Stimulated activated CD8-positive, alpha-beta memory T cell treated with anti-CD3 and anti-CD28 coated beads, Interleukin-12 subunit alpha, Interleukin-12 subunit beta, amount 100 ng/mL, for 24 hours (primary cell): ENCODE measurements at regions not wholly inside any gene's neighbourhood (a gene's known extent, or its start where the extent isn't known, plus 50 kb on each side); places are given as distances from the start of the nearest gene placed in this dataset.

Source experiments
- DNase-seq: peaks from one replicate; pipeline ENCODE4 v3.0.0-alpha.2; 2020; ENCODE audit errors: extremely low read depth

DNA sequence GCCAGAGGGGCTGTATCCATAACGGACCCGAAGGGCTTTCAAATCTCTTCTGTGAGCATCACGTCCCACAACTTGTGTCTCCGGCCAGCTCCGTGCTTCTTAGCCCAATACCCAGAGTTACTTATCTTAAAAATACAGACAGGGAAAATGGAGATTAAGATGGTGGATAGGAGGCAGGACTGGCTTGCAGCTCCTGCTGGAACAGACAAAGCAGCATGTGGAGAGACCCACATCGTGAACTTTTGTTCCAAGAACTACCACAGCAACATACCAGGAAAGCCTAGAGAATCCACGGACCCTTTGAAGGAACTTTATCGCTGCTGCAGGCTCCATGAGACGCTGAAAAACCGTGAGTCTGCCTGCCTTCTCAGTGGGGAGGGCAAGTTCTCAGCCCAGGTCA is 113.7 kb downstream of the RNASET2 start:
- no peak for DNase-seq

DNA sequence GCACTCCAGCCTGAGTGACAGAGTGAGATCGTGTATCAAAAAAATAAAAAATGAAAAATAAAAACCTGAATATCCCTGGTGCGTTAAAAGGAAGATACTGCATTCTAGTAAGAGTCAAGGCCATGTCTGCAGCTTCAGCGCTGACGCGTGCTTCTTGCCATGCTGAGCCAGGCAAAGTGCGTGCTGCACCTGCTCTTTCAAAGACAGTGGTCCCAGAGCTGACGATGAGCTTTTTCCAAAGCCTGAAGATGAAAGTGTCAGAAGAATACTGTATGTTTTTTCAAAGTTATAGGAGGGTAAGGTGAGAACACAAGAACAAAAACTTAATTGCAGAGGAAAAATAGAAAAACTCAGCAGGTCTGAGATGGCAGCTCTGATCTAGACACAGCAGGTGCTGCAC is 115.1 kb downstream of the RNASET2 start:
- DNase-seq: no peak

GRCh38 chr6:166839569-166839968 is 116.8 kb downstream of the RNASET2 start:
- DNase-seq: no peak

DNA sequence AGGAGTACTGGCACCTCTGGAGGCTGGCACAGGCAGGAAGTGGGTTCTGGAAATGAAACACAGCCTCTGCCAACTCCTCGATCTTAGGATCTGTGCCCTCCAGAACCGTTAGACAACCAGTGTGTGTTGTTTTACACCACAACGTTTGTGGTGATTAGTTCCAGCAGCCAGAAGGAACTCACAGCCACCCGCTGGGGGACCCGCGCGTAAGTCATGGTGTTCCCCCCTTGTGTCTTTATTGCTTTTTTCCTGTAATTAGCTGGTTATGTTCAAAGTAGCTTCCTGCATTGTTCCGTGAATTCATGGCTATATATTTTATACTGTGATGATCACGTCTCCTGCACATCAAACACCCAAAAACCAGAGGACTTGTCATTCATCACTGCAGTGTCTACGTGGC is 117.4 kb downstream of the RNASET2 start:
- DNase-seq: no peak

GRCh38 chr6:166836785-166837718 is 119.3 kb downstream of the RNASET2 start:
- no peak for DNase-seq

GRCh38 chr6:166834049-166834448 is 122.3 kb downstream of the RNASET2 start:
- no peak for DNase-seq

GRCh38 chr6:166830891-166831363 is 125.4 kb downstream of the RNASET2 start:
- DNase-seq: no peak

- no peak for DNase-seq
Observed at GRCh38 chr6:166830185-166830890, 126.0 kb downstream of the RNASET2 start.

GRCh38 chr6:166826264-166826663 is 130.1 kb downstream of the RNASET2 start:
- no peak for DNase-seq

- no peak for DNase-seq
Observed at GRCh38 chr6:166825553-166826145, 130.7 kb downstream of the RNASET2 start.

- DNase-seq: no peak
Observed at GRCh38 chr6:166824880-166825250, 131.5 kb downstream of the RNASET2 start.

GRCh38 chr6:166824146-166824879 is 132.0 kb downstream of the RNASET2 start:
- no peak for DNase-seq

- no peak for DNase-seq
Observed at GRCh38 chr6:166822609-166823008, 133.7 kb downstream of the RNASET2 start.

GRCh38 chr6:166820483-166820882 is 135.9 kb downstream of the RNASET2 start:
- no peak for DNase-seq

DNA sequence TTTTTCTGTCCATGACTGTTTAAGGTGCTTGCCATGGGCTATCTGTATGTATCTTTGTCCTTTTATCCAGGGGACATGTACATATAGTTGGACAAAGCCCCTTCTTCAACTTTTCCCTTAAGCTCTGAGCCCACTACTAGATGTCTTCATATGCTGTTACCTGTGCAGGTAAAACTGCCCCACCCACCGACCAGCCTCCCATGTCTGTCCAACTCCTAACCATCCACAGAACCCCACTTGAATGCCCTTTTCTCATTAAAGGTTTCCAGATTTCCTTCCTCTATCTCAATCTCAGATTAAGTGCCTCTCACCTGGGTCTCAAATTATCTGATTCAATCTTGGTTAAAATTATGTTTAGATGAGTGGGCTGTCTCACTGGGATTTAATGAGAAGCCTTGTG is 136.3 kb downstream of the RNASET2 start:
- DNase-seq: no peak

DNA sequence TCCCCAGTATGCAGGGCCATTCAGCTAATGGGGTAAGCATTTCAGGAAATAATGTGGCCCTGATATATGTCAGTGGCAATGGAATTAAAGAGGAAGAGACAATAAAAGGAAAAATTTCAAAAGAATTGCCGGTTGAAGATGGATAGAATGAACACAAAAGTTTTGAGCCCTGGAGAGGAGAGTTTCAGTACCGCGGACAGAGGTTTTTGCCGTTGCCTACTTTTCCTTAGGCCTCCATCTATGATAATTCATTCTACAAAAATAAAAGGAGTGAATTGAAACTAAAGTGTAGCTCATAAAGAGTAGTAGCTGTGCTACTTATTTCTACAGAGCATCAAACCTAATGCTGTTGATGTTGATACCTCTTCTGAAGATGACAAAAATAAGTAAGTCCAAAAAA is 140.7 kb downstream of the RNASET2 start:
- DNase-seq: no peak

DNA sequence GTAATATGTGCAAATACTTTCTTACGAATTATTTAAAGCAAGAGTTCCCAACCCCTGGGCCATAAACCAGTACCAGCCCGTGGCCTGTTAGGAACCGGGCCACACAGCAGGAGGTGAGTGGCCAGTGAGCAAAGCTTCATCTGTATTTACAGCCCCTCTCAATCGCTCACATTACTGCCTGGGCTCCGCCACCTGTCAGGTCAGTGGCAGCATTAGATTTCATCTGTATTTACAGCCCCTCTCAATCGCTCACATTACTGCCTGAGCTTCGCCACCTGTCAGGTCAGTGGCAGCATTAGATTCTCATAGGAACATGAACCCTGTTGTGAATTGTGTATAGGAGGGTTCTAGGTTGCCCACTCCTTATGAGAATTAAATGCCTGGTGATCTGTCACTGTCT is 142.0 kb downstream of the RNASET2 start:
- no peak for DNase-seq

DNA sequence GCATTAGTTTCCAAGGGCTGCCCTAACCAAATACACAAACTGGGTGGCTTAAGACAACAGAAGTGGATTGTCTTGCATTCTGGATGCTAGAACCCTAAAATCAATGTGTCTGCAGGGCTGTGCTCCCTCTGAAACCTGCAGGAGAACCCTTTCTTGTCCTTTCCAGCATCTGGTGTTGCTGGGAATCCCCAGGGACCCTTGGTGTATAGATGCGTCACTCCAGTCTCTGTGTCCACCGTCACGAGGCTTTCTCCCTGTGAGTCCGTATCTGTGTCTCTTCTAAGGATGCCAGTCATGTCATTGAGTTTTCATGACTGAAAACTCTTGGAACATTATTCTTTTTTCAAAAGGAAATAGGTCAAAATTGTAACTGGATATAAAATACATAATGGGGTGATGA is 142.9 kb downstream of the RNASET2 start:
- DNase-seq: no peak

DNA sequence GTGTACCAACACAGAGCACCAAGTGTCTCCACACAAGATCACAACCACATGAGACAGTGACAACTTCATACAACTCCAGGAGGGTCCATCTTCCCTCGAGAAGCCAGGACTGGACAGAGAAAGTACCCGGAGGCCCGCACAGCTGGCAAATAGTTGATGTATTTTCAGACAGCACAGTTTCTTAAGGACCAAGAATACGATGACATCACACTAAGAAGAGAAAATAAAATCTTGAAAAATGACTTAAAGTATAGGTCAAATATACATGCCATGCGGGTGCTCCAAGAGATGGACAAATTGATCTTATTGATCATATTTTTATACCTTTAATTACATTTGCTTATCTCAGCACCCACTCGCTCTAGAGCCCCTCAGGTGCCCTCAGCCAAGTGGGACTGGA is 145.5 kb downstream of the RNASET2 start:
- no peak for DNase-seq

DNA sequence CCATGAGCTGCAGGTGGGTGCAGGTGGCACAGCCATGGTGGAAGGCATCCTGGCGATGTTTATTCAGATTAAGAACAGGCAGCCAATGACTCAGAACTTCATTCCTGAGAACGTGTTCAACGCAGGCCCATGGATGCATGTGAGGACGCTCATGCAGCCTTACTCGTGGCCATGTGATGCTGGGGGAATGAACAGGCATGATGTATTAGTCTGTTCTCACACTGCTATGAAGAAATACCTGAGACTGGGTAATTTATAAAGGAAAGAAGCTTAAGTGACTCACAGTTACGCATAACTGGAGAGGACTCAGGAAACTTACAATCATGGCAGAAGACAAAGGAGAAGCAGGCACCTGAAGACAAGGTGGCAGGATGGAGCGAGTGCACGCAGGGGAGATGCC is 146.6 kb downstream of the RNASET2 start:
- DNase-seq: no peak

DNA sequence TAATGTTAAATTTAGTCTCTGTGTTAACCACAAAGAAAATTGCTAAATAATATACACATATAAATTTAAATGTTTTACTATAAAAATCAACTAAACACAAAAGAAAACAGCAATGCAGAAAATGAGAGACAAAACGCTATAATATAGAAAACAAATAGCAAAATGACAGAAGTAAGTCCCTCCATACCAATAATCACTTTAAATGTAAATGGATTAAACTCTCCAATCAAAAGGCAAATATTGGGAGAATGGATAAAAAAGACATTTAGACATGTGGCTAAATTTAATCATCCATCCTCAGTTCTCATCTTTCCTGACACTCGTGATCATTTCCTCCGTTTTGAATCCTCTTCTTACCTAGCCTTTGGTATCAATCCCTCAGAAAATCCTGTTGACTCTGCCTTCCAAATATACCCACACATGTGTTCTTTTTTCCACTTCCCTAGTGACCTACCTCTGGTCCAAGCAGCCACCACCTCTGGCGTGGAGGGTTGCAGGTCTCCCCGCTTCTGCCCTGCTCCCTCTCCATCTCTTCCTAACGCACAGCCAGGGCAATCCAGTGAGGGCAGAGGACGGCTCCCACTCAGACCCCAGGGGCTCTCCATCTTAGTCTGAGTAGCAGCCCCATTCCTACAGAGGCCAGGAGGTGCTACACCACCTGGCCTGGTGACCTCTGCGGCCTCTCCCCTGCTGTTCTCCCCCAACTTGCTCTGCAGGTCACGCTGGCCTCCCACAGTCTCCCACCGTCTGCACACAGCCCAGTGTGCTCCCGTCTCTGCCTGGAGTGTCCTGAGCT is 149.2 kb downstream of the RNASET2 start:
- no peak for DNase-seq
